ENCODE measurements at regions not wholly inside any gene's neighbourhood (a gene's known extent, or its start where the extent isn't known, plus 50 kb on each side); places are given as distances from the start of the nearest gene placed in this dataset.

- TF ChIP-seq RAD21 (conservative IDR thresholded peaks at IDR 0.05 in 1 of 2, IDR thresholded peaks at IDR 0.05 in 1 of 2) (no peak), BHLHE40 (IDR thresholded peaks at IDR 0.05; ENCODE audit: low read depth, low read length) (no peak), ZFP36 (IDR thresholded peaks at IDR 0.05; ENCODE audit: borderline replicate concordance, partially characterized antibody) (no peak)
These were observed 182.7 kb upstream of the PPP1R26 start for GRCh38 chr9:135296735-135297455.

Measured in A549 (cell line).